KMS-11 (cell line): ENCODE measurements at regions not wholly inside any gene's neighbourhood (a gene's known extent, or its start where the extent isn't known, plus 50 kb on each side); places are given as distances from the start of the nearest gene placed in this dataset.

ENCODE experiments used
- H2AFZ ChIP-seq: fragments of 200-600 bp; sonication (generic); 2 replicates; pipeline ENCODE4 v1.6.1; 2016; ENCODE audit warnings: antibody characterized with exemption, mixed run types, low read depth
- H3K27ac ChIP-seq: fragments of 200-600 bp; sonication (generic); 2 replicates; pipeline ENCODE4 v1.6.1; 2016; ENCODE audit warnings: mild to moderate bottlenecking, mixed run types
- H3K27me3 ChIP-seq: fragments of 200-600 bp; sonication (generic); 2 replicates; pipeline ENCODE4 v1.6.1; 2017; ENCODE audit warnings: mild to moderate bottlenecking, low read depth, mixed run types, moderate library complexity; ENCODE audit not compliant: insufficient read depth
- H3K36me3 ChIP-seq: fragments of 200-600 bp; sonication (generic); 2 replicates; pipeline ENCODE4 v1.6.1; 2017; ENCODE audit warnings: mild to moderate bottlenecking, mixed run types; ENCODE audit not compliant: insufficient read depth
- H3K4me1 ChIP-seq: fragments of 200-600 bp; sonication (generic); 2 replicates; pipeline ENCODE4 v1.6.1; 2016; ENCODE audit warnings: mild to moderate bottlenecking, low read depth, mixed run types; ENCODE audit not compliant: poor library complexity, severe bottlenecking
- H3K4me2 ChIP-seq: fragments of 200-600 bp; sonication (generic); 2 replicates; pipeline ENCODE4 v1.7.0; 2016; ENCODE audit warnings: mild to moderate bottlenecking, mixed run types
- H3K4me3 ChIP-seq: fragments of 200-600 bp; sonication (generic); IDR thresholded peaks from 2 replicates; pipeline ENCODE4 v1.6.1; 2017; ENCODE audit warnings: low read depth, low read length, mixed read lengths; ENCODE audit not compliant: insufficient read depth
- H3K79me2 ChIP-seq: fragments of 200-600 bp; sonication (generic); 2 replicates; pipeline ENCODE4 v1.6.1; 2016; ENCODE audit warnings: low read depth, mixed run types; ENCODE audit not compliant: insufficient read depth
- H3K9ac ChIP-seq: fragments of 200-600 bp; sonication (generic); 2 replicates; pipeline ENCODE4 v1.6.1; 2016; ENCODE audit warnings: mild to moderate bottlenecking, mixed run types
- H4K20me1 ChIP-seq: fragments of 200-600 bp; sonication (generic); 2 replicates; pipeline ENCODE4 v1.6.1; 2016; ENCODE audit warnings: mild to moderate bottlenecking, mixed run types; ENCODE audit not compliant: insufficient read depth
- TF ChIP-seq, protein P1 (sequence below): fragments of 200-600 bp; sonication (generic); conservative IDR thresholded peaks from 2 replicates; pipeline ENCODE4 v1.6.1; 2017; ENCODE audit warnings: low read depth, mild to moderate bottlenecking, antibody characterized with exemption, low read length, moderate library complexity, mixed read lengths

DNA sequence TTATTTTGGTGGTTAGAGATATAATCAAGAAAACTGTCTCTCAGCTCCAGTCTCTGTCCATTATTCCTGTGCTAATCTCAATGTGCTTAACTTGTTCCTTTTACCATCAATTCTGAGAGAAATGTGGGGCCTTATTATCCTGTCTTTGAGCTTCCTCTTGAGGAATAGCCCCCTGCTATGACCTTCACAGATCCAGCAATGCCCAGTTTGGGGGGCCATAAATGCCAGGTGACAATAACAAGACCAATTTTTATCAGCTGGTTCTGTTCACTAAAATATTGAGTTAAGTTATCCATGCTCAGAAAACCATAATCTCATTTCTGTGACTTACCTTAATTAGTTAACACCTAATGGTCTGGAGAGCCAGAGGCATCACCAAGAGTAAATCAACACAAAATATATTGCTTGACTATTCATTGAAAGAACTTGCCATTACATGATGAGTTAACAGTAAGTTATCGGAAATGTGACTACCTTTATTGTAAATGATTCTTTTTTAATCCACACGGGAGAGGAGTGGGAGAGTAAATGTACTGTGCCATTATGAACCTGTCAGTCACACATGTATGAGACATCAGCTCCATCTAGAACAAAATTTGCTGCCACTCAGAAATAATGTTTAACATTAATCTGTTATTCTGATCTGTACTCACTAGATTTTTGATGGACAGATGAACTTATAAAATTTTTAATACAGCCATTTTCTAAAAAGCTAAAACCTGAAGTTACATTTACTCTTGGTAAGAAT lies 149.7 kb downstream of the ID4 start:
- Histone ChIP-seq H3K27me3 (no peaks in the 10 kb centered on the region), H3K4me3 (no peak overlapping the region), H3K79me2 (no peaks in the 10 kb centered on the region), H3K9ac (no peak overlapping the region), H3K4me1 (no peaks in the 10 kb centered on the region), H3K36me3 (no peaks in the 10 kb centered on the region), H3K4me2 (no peak overlapping the region), H3K27ac (no peak overlapping the region), H2AFZ (no peak overlapping the region), H4K20me1 (no peaks in the 10 kb centered on the region)
- TF ChIP-seq, protein P1, sequence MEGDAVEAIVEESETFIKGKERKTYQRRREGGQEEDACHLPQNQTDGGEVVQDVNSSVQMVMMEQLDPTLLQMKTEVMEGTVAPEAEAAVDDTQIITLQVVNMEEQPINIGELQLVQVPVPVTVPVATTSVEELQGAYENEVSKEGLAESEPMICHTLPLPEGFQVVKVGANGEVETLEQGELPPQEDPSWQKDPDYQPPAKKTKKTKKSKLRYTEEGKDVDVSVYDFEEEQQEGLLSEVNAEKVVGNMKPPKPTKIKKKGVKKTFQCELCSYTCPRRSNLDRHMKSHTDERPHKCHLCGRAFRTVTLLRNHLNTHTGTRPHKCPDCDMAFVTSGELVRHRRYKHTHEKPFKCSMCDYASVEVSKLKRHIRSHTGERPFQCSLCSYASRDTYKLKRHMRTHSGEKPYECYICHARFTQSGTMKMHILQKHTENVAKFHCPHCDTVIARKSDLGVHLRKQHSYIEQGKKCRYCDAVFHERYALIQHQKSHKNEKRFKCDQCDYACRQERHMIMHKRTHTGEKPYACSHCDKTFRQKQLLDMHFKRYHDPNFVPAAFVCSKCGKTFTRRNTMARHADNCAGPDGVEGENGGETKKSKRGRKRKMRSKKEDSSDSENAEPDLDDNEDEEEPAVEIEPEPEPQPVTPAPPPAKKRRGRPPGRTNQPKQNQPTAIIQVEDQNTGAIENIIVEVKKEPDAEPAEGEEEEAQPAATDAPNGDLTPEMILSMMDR, result no peak

DNA sequence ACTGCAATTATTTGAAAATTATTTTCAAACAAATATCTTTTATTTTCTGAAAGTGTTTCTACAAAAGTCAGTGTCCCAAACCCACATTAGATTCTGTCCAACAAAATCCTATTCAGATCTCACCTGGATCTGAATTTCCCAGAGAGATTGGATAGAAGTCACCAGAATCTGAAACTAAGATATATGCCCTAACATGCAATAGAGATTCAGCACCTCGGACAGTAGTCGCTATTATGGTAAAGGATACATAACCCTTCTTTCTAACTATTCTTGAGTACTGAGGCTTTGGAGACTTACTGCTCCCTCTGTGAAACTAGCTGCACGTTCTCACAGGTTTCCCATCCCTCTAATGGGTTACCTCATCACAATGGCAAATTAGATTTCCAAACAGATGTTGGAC lies 151.4 kb downstream of the ID4 start:
- Histone ChIP-seq H2AFZ (no peak overlapping the region), H4K20me1 (no peaks in the 10 kb centered on the region), H3K4me1 (no peaks in the 10 kb centered on the region), H3K27me3 (no peaks in the 10 kb centered on the region), H3K79me2 (no peaks in the 10 kb centered on the region), H3K27ac (no peak overlapping the region), H3K4me3 (no peak overlapping the region), H3K4me2 (no peak overlapping the region), H3K9ac (no peak overlapping the region), H3K36me3 (no peaks in the 10 kb centered on the region)
- TF ChIP-seq, protein P1, result no peak

DNA sequence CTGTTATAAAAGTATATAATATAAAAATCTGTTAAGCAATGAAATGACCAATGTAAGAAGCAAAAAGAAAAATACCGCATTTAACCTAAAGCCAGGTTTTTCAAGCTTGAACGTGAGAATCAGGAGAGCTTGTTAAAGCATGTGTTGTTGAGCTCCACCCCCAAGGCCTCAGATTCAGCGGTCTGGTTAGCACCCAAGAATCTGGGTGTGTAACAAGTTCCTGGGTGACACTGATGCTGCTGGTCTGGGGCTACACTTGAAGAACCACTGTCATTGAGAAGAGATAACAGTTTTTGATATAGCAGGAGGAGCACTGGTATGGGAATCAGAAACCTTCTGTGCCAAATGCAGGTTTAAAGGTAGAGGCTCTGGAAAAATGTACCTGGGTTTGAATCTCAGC lies 154.0 kb downstream of the ID4 start:
- Histone ChIP-seq H3K36me3 (no peaks in the 10 kb centered on the region), H3K9ac (no peak overlapping the region), H3K4me3 (no peak overlapping the region), H4K20me1 (no peaks in the 10 kb centered on the region), H3K27ac (no peak overlapping the region), H3K79me2 (no peaks in the 10 kb centered on the region), H3K4me1 (no peaks in the 10 kb centered on the region), H2AFZ (no peak overlapping the region), H3K4me2 (no peak overlapping the region), H3K27me3 (no peaks in the 10 kb centered on the region)
- TF ChIP-seq, protein P1, result no peak

DNA sequence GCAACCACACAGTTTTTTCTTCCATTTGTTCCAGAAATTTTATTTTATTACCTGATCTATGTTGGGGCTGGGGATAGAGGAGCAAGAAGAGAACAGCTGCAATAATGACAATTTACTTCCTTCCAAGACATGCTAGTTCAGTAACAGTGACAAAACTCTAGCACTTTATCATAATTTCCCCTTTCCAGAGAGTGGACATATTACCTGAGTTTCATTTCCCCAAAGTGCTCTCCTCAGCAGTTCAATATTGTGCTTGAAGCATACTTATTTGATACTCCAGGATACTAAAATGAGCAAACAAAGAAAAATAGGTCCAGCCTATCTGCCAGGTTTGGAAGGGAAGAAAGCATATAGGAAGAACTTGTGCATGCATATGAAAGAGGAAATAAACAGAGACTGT lies 157.7 kb downstream of the ID4 start:
- Histone ChIP-seq H3K27ac (no peak overlapping the region), H3K27me3 (no peaks in the 10 kb centered on the region), H3K79me2 (no peaks in the 10 kb centered on the region), H3K4me1 (no peaks in the 10 kb centered on the region), H3K4me2 (no peak overlapping the region), H3K4me3 (no peak overlapping the region), H3K36me3 (no peaks in the 10 kb centered on the region), H3K9ac (no peak overlapping the region), H2AFZ (no peak overlapping the region), H4K20me1 (no peaks in the 10 kb centered on the region)
- TF ChIP-seq, protein P1, result no peak
